ENCODE measurements at regions not wholly inside any gene's neighbourhood (a gene's known extent, or its start where the extent isn't known, plus 50 kb on each side); places are given as distances from the start of the nearest gene placed in this dataset.

DNA sequence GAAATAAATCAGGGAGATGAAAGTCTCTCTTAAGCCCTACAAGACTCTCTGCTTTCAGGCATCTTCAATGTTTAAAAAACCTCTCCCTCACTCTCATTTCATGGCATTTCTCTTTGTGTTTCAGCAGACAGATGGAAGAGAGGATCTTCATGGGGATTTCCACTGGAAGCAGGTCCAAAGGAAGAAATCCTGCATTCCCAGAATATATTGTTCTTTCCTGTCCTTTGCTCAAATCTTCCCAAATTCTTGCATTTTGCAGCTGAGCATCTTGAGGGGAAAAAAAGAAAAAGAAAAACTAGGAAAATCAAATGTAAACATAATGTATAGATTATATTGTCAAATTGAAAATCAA lies 382.2 kb downstream of the ENC1 start:
- no peak for DNase-seq (ENCODE audit: low spot score)

- peak; percentile 54 for DNase-seq (ENCODE audit: low spot score)
Observed at GRCh38 chr5:74257645-74258313, 382.7 kb downstream of the ENC1 start.

DNA sequence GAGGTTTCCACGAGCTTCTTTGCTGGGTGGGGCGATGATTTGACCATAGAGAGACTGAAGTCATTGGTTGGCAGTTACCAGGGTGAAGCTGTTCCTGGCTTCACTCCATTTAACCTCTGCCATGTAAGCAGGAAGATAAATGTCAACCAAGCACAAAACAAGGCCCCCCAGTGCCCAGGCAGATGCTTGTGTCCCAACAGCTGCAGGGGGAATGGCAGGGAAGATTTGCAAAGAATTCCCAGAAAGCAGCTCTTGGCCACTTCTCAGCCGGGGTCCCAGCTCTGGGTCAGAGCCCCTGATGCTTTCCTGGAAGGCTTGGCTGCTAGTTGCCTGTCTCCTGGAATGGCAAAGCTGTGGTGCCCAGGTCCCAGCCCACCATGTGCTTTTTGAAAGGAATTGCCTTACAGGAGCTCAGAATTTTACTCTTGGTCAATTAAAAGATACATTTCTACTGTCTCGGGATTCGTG lies 383.4 kb downstream of the ENC1 start:
- no peak for DNase-seq (ENCODE audit: low spot score)

GRCh38 chr5:74255692-74256392 lies 384.7 kb downstream of the ENC1 start:
- no peak for DNase-seq (ENCODE audit: low spot score)

DNA sequence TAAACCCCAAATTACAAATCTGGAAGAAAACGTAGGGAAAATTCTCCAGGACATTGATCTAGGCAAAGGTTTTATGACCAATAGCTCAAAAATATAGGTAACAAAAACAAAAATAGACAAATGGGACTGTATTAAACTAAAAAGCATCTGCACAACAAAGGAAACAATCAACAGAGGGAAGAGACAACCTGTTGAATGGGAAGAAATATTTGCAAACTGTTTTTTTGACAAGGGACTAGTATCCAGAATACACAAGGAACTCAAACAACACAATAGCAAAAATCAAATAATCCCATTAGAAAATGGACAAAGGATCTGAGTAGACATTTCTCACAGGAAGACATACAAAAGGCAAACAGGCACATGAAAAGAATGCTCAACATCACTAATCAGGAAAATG lies 386.3 kb downstream of the ENC1 start:
- no peak for DNase-seq (ENCODE audit: low spot score)

- no peak for DNase-seq (ENCODE audit: low spot score)
Observed at GRCh38 chr5:74252044-74252443, 388.5 kb downstream of the ENC1 start.

GRCh38 chr5:74251141-74252035 lies 389.1 kb downstream of the ENC1 start:
- DNase-seq (ENCODE audit: low spot score): peak; percentile 87

DNA sequence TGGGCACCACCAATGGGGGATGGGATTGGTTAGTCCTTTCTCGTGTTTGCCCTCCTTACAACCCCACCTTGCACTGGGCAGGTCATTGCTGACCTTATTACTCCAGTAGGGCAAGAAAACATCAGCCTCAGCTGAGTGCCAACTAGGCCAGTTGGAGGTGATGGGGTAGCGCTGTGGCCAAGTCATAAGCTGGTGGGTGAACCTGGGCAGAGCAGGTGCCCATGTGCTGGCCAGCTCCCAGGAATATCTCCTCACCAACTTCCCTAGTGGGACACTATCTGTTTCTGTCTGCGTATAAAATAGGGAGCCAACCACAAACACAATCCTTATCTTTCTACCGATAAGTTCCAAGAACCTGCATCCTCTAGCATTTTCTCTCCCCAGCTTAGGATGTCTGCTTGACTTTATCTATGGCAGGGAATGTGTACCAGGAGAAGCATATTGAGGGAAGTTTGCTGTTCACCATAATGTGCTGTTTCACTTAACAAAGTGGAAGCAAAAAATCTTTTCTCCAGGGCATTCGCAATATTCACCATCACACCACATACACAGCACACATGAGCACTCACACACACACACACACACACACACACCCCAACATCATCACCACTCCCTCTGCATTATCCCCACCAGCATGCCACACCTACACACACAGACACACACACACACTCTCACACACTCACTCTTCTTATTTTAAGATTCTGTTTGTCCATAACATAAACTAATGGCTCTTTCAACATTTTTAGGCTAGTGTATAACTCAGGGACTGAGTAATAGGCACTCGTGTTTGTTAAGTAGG lies 390.0 kb downstream of the ENC1 start:
- no peak for DNase-seq (ENCODE audit: low spot score)

DNA sequence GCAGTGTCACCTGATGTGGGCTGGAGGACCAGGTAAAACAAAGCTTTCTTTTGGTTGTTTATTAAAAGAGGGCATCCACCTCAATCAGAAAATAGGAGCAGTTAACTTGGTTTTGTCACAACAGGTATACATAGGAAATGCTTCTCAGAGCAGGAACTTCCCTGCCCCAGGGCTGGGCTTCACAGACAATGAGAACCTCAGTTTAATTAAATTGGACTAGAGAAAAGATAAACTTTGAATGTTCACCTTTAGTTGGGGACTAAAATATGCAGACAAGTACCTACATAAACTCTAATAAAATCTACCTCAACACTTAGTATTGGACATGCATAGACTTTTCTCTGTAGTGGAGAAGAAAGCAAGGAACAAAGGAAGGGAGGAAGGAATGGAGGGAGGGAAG lies 392.0 kb downstream of the ENC1 start:
- DNase-seq (ENCODE audit: low spot score): no peak

DNA sequence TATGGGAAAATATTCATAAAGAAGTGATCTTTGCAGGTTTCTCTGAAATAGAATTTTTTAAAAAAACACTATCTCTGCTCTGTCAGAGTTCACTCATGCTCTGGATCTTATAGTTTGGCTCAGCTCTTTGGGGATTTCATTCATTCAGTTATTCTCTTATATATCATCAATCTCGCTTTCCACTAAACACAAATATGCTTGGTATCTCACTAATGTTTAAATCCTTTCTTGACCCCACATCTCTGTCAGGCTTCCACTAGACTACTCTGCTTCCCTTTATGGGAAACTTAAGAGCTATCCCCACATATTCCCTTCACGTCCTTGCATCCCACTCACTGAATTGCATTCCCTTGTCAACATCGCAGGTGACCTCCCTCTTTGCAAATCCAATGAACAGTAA lies 396.1 kb downstream of the ENC1 start:
- DNase-seq (ENCODE audit: low spot score): no peak

GRCh38 chr5:74243634-74244033 lies 396.9 kb downstream of the ENC1 start:
- no peak for DNase-seq (ENCODE audit: low spot score)

- DNase-seq (ENCODE audit: low spot score): no peak
Observed at GRCh38 chr5:74242516-74242915, 398.0 kb downstream of the ENC1 start.

DNA sequence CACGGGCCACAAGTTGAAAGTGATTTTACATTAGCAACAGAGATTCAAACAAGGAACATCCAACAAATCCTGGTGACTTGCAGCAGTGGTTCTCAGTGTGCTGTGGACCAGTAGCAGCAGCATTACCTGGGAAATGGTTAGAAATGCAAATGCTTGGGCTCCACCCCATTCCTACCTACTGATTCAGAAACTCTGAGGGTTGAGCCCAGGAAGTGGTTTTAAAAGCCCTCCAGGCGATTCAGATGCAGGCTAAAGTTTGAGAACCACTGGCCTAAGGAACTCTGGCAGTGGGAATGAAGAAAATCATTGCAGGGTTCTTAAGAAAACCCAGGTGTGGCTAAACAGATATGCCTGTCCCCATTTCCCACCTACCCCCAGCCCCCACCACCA lies 398.8 kb downstream of the ENC1 start:
- DNase-seq (ENCODE audit: low spot score): no peak

DNA sequence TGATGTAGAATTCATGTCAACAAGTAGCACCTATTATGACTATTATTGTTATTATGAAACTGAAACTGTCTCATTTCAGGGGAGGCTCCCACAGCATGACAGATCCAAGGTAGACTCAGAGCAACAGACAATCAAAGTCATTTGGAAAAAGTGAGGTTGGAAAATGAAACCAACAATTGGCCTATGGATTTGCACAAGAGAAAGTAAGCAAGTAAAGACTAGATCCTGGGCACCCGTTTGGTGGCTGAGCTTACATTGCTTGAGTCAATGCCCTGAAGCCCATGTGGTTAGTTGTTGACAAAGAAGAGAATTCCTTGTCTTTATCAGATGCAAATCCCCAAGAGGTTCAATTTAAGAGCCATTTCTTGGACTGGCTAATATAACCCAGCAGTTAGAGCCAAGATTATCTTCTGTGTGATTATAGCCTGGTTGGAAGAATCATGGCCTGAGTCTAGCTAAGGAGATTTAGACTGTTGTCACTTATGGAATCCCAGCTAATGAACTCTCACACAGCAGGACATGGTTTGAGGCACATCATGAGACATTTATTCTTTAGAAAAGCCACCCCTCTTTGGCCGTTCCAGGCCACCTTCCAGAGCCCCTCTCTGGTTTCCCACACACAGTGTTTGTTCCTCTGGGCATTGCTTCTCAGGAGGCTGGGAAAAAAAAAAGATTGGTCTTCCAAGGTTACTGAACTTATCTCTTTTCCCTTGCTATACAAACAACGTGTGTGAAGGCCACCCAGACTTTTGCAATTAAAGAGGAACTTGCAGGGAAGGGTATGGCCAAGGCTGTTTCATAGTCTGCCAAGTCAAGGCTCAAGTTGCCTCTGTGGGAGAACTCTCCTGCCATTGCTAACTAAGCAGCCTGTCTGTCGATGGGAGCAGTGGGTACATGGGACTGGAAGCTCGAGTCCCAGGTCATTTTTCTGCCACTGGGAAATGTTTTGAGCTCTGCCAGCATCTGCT lies 399.5 kb downstream of the ENC1 start:
- peak; percentile 40 for DNase-seq (ENCODE audit: low spot score)

GRCh38 chr5:74239261-74239660 lies 401.3 kb downstream of the ENC1 start:
- DNase-seq (ENCODE audit: low spot score): no peak

GRCh38 chr5:74237571-74238145 lies 402.9 kb downstream of the ENC1 start:
- DNase-seq (ENCODE audit: low spot score): no peak

GRCh38 chr5:74235552-74235951 lies 405.0 kb downstream of the ENC1 start:
- no peak for DNase-seq (ENCODE audit: low spot score)

DNA sequence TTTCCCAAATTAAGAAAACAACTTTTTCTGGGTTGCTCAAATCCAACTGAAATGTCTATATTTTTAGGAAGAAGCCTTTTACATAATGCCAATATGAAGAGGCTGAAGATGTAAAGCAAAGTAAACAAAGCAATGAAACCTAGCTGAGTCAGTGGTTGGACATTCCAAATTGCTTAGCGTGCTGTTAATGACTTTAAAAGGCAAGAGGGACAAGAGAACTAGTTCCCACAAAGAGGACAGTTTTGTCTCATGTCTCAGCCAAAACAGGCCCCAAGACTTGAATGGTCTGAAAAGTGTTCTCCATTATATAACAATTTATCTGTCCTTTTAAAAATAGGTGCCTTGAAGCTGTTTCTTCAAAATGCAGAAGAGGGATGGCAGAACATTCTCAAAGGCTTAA lies 407.0 kb downstream of the ENC1 start:
- peak; percentile 67 for DNase-seq (ENCODE audit: low spot score)

GRCh38 chr5:74233091-74233490 lies 407.4 kb downstream of the ENC1 start:
- no peak for DNase-seq (ENCODE audit: low spot score)

DNA sequence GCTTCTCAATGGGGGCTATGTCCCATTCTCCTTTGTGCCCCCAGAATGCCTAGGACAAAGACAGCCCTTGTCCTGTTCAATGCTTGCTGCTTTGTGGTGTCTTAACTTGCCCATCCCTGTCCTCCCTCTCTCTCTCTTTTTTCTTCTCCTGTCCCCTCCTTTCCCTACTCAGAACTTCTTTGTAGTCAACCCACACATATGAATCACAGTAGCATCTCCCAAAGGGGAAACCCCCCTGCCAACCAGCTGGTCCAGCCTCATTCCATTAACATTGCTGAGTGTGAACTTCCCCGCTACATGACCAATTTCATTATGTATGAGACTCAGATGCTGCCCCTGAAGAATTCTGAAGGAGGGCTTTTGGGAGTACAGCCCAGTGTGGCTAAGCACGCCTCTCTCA lies 408.3 kb downstream of the ENC1 start:
- peak; percentile 88 for DNase-seq (ENCODE audit: low spot score)

DNA sequence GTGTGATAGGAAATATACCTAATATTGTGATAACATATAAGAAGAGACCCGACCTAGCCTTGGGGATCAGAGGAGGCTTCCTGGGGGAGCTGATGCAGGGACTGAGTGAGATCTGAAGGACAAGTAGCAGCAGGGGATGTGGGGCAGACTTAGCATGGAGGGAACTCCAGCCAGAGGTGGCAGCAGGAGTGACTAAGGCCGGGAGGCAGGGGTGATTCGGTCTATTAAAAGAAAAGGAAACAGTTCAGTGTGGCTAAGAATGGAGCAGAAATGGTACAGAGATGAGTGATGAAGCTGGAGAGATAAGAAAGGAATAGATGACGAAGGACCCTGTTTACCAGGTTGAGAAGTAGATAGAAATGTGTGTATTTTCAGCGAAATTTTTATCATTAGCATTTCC lies 408.8 kb downstream of the ENC1 start:
- no peak for DNase-seq (ENCODE audit: low spot score)
